GM12878 (cell line): ENCODE measurements at regions not wholly inside any gene's neighbourhood (a gene's known extent, or its start where the extent isn't known, plus 50 kb on each side); places are given as distances from the start of the nearest gene placed in this dataset.

Experiments
- ATAC-seq: fragments of 200-7000 bp; cut with Tn5 transposase; 3 replicates; pipeline ENCODE4 v1.9.1; 2020; ENCODE audit warnings: mild to moderate bottlenecking, moderate library complexity
- BruUV-seq: library from RNA; stranded (reverse); fragments of 400-500 nt; replicated peaks from 2 replicates; lab custom pipeline; 2021; lab: Mats Ljungman, UMichigan
- CTCF ChIA-PET: fragments of 300-600 bp; sonication (Branson Sonifier 250); formaldehyde crosslinking; extraction: SDS; loops from one replicate; lab custom pipeline; 2021; ENCODE audit warnings: inconsistent platforms; lab: Yijun Ruan, JAX
- POLR2A ChIA-PET: fragments of 350-600 bp; formaldehyde crosslinking; extraction: SDS; loops from one replicate; lab custom pipeline; 2021; ENCODE audit warnings: inconsistent platforms; lab: Charles Lee
- RAD21 ChIA-PET: fragments of 300-600 bp; sonication (Branson Sonifier 250); formaldehyde crosslinking; loops from one replicate; lab custom pipeline; 2023; ENCODE audit warnings: antibody characterized with exemption; ENCODE audit not compliant: unreplicated experiment; lab: Charles Lee
- SMC1A ChIA-PET: fragments of 300-600 bp; sonication (Branson Sonifier 250); formaldehyde crosslinking; loops from one replicate; lab custom pipeline; 2023; ENCODE audit not compliant: unreplicated experiment, uncharacterized antibody; lab: Charles Lee
- DNase-seq: peaks from one replicate; pipeline ENCODE4 v3.0.0-alpha.2; 2011; ENCODE audit warnings: low read depth, low spot score
- FAIRE-seq: peaks from 3 replicates; lab custom pipeline; 2011; peaks lifted over from hg19 to GRCh38; lab: Jason Lieb, UNC
- H2AFZ ChIP-seq: 2 replicates; pipeline ENCODE4 v1.6.0; 2011; ENCODE audit warnings: low read depth, low read length, control low read depth; ENCODE audit not compliant: control insufficient read depth
- H3K27ac ChIP-seq: 2 replicates; pipeline ENCODE4 v1.5.1; 2011; ENCODE audit warnings: control low read depth; ENCODE audit not compliant: control insufficient read depth, insufficient read depth
- H3K27me3 ChIP-seq, 2 experiments: replicated peaks in 1 of 2; 2 replicates each; pipeline versions ENCODE4 v1.6.0 to v1.6.1; 2011; ENCODE audit warnings: low read length in 1 of 2; ENCODE audit not compliant: control insufficient read depth in 2 of 2, insufficient read depth in 2 of 2
- H3K36me3 ChIP-seq, 2 experiments: 2 replicates each; pipeline ENCODE4 v1.5.1; 2011; ENCODE audit warnings: low read length in 1 of 2; ENCODE audit not compliant: control insufficient read depth in 2 of 2, insufficient read depth in 2 of 2
- H3K4me1 ChIP-seq: 2 replicates; pipeline ENCODE4 v1.6.1; 2011; ENCODE audit warnings: mild to moderate bottlenecking, low read length, moderate library complexity, mixed read lengths; ENCODE audit not compliant: control insufficient read depth, insufficient read depth
- H3K4me2 ChIP-seq: 2 replicates; pipeline ENCODE4 v1.6.0; 2011; ENCODE audit warnings: control low read depth; ENCODE audit not compliant: control insufficient read depth, insufficient read depth
- H3K4me3 ChIP-seq: fragments of 200-600 bp; sonication (generic); 2 replicates; pipeline ENCODE4 v1.5.1; 2016
- H3K79me2 ChIP-seq: 2 replicates; pipeline ENCODE4 v1.6.0; 2011; ENCODE audit warnings: low read length; ENCODE audit not compliant: control insufficient read depth, insufficient read depth
- H3K9ac ChIP-seq: 2 replicates; pipeline ENCODE4 v1.8.0; 2011; ENCODE audit warnings: low read length, control low read depth, mixed read lengths; ENCODE audit not compliant: control insufficient read depth, insufficient read depth
- H3K9me3 ChIP-seq: replicated peaks from 3 replicates; pipeline ENCODE4 v1.5.1; 2011; ENCODE audit warnings: mild to moderate bottlenecking, low read length; ENCODE audit not compliant: control insufficient read depth, insufficient read depth
- H4K20me1 ChIP-seq: 2 replicates; pipeline ENCODE4 v1.6.0; 2011; ENCODE audit not compliant: control insufficient read depth, insufficient read depth
- BCL11A ChIP-seq: IDR thresholded peaks from 2 replicates; pipeline ENCODE4 v1.6.1; 2011; ENCODE audit warnings: low read depth, low read length
- CBX3 ChIP-seq: fragments of 200-600 bp; sonication (generic); IDR thresholded peaks from 2 replicates; pipeline ENCODE4 v1.6.1; 2016; ENCODE audit warnings: low read depth, borderline replicate concordance
- EP300 ChIP-seq, 2 experiments: fragments of 150-350 bp in 1 of 2; IDR thresholded peaks; 2 replicates each; pipeline ENCODE4 v1.6.1; 2011 to 2012; ENCODE audit warnings: low read depth in 2 of 2, low read length in 2 of 2, borderline replicate concordance in 1 of 2, improper control_type of control experiment in 1 of 2, inconsistent platforms in 1 of 2; ENCODE audit not compliant: control insufficient read depth in 1 of 2
- GATAD2B ChIP-seq: fragments of 450-650 bp; conservative IDR thresholded peaks from 2 replicates; pipeline ENCODE4 v1.6.1; 2017; ENCODE audit warnings: low read depth, mild to moderate bottlenecking, moderate library complexity
- HCFC1 ChIP-seq: fragments of 150-350 bp; IDR thresholded peaks from 2 replicates; pipeline ENCODE4 v1.6.1; 2014; ENCODE audit warnings: low read length
- HDAC2 ChIP-seq: fragments of 200-600 bp; sonication (generic); IDR thresholded peaks from 2 replicates; pipeline ENCODE4 v1.6.1; 2017
- KDM1A ChIP-seq: fragments of 200-600 bp; sonication (generic); IDR thresholded peaks from 2 replicates; pipeline ENCODE4 v1.6.1; 2016; ENCODE audit warnings: borderline replicate concordance
- MTA3 ChIP-seq: IDR thresholded peaks from 2 replicates; pipeline ENCODE4 v1.6.1; 2012; ENCODE audit warnings: low read length, inconsistent platforms, borderline replicate concordance
- MYC ChIP-seq: IDR thresholded peaks from 2 replicates; pipeline ENCODE4 v1.6.1; 2011; ENCODE audit warnings: mild to moderate bottlenecking, low read length, moderate library complexity, inconsistent platforms; ENCODE audit not compliant: insufficient read depth, insufficient replicate concordance, insufficient read length, severe bottlenecking
- WGBS: methylation state at CpG from one replicate; pipeline ENCODE4 v1.1.6; 2016; ENCODE audit warnings: low lambda C conversion rate; ENCODE audit not compliant: insufficient replicate concordance, insufficient coverage; ENCODE audit errors: missing lambda C conversion rate; 5-methylcytosine and 5-hydroxymethylcytosine counted together
- in situ Hi-C: fragments of 300-500 bp; cut with MboI; formaldehyde crosslinking; loops from 9 replicates; pipeline ENCODE4 v1.14.3; 2018; ENCODE audit warnings: mixed read lengths
- intact Hi-C: fragments of 100-400 bp; cut with micrococcal nuclease; formaldehyde crosslinking; loops from one replicate; pipeline ENCODE4 v1.14.2; 2022; ENCODE audit not compliant: unreplicated experiment
- TF ChIP-seq, protein P1 (sequence below): fragments of 450-650 bp; IDR thresholded peaks from 2 replicates; pipeline ENCODE4 v1.6.1; 2017; ENCODE audit warnings: mild to moderate bottlenecking
- TF ChIP-seq, protein P2 (sequence below): fragments of 450-650 bp; IDR thresholded peaks from 2 replicates; pipeline ENCODE4 v1.6.1; 2017; ENCODE audit warnings: mild to moderate bottlenecking, moderate library complexity
- TF ChIP-seq, protein P3 (sequence below): fragments of 450-650 bp; formaldehyde crosslinking; IDR thresholded peaks from 2 replicates; pipeline ENCODE4 v1.4.0; 2022; ENCODE audit warnings: mild to moderate bottlenecking, moderate library complexity
- TF ChIP-seq, protein P4 (sequence below): IDR thresholded peaks from 2 replicates; pipeline ENCODE4 v1.6.1; 2012; ENCODE audit warnings: low read length, inconsistent platforms

DNA sequence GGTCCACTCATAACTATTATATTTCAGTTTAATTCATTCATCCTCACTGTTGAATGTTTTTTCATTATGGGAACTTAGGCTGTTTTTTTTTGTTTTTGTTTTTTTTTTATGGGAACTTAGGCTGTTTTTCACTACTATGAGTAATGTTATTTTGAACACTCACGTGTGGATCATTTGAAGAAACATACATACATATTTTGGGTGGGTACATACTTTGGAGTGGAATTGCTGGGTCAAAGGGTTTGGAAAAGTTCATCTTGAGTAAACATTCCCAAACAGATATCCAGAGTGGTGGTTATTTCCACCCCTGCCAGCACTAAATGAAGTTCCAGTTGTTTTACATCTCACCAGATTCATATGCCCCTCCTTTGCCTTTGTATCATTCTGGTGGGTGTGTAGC lies 584.4 kb downstream of the PSAT1 start (continued):
- TF ChIP-seq, protein P1, sequence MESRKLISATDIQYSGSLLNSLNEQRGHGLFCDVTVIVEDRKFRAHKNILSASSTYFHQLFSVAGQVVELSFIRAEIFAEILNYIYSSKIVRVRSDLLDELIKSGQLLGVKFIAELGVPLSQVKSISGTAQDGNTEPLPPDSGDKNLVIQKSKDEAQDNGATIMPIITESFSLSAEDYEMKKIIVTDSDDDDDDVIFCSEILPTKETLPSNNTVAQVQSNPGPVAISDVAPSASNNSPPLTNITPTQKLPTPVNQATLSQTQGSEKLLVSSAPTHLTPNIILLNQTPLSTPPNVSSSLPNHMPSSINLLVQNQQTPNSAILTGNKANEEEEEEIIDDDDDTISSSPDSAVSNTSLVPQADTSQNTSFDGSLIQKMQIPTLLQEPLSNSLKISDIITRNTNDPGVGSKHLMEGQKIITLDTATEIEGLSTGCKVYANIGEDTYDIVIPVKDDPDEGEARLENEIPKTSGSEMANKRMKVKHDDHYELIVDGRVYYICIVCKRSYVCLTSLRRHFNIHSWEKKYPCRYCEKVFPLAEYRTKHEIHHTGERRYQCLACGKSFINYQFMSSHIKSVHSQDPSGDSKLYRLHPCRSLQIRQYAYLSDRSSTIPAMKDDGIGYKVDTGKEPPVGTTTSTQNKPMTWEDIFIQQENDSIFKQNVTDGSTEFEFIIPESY: no peak
- TF ChIP-seq HCFC1: no peak
- TF ChIP-seq KDM1A: no peak
- TF ChIP-seq, all 136 proteins: peak for 0

DNA sequence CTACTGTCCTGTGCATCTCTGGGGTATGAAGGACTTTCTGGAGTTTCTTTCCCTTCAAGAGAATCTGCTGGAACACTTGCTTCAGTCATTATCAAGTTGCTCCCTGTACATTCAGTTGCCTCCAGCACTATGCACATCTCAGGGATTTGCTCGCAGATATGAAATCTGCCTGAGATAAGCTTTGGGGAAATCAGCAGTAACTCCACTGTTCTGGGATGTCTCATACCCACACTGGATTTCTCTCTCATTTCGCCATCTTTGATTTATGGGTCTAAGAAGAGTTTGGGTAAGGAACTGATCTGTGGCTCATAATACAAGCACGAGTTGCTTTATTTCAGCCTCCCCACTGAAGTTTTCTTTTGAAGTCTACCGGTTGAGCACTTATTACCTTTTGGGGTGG lies 585.6 kb downstream of the PSAT1 start:
- 50% methylated on average over 4 of the region's 4 CpGs for WGBS
- Histone ChIP-seq H3K27me3 (no peaks in the 10 kb centered on the region), H4K20me1 (no peaks in the 10 kb centered on the region), H3K9me3 (no peaks in the 10 kb centered on the region), H3K4me1 (no peaks in the 10 kb centered on the region), H2AFZ (no peak overlapping the region), H3K4me2 (no peak overlapping the region), H3K79me2 (no peaks in the 10 kb centered on the region), H3K9ac (no peak overlapping the region), H3K27ac (no peak overlapping the region), H3K36me3 (no peaks in the 10 kb centered on the region), H3K4me3 (no peak overlapping the region)
- DNase-seq (no peak), ATAC-seq (no peak), FAIRE-seq (no peak)
- ChIA-PET RAD21 (no interaction called here), CTCF (no interaction called here), SMC1A (no interaction called here), POLR2A (no interaction called here)
- in situ Hi-C loops: no loop called here
- no TSS peak for BruUV-seq
- intact Hi-C loops: no loop called here
- TF ChIP-seq MYC: no peak
- no peak for TF ChIP-seq GATAD2B
- TF ChIP-seq MTA3: no peak
- TF ChIP-seq, protein P2, sequence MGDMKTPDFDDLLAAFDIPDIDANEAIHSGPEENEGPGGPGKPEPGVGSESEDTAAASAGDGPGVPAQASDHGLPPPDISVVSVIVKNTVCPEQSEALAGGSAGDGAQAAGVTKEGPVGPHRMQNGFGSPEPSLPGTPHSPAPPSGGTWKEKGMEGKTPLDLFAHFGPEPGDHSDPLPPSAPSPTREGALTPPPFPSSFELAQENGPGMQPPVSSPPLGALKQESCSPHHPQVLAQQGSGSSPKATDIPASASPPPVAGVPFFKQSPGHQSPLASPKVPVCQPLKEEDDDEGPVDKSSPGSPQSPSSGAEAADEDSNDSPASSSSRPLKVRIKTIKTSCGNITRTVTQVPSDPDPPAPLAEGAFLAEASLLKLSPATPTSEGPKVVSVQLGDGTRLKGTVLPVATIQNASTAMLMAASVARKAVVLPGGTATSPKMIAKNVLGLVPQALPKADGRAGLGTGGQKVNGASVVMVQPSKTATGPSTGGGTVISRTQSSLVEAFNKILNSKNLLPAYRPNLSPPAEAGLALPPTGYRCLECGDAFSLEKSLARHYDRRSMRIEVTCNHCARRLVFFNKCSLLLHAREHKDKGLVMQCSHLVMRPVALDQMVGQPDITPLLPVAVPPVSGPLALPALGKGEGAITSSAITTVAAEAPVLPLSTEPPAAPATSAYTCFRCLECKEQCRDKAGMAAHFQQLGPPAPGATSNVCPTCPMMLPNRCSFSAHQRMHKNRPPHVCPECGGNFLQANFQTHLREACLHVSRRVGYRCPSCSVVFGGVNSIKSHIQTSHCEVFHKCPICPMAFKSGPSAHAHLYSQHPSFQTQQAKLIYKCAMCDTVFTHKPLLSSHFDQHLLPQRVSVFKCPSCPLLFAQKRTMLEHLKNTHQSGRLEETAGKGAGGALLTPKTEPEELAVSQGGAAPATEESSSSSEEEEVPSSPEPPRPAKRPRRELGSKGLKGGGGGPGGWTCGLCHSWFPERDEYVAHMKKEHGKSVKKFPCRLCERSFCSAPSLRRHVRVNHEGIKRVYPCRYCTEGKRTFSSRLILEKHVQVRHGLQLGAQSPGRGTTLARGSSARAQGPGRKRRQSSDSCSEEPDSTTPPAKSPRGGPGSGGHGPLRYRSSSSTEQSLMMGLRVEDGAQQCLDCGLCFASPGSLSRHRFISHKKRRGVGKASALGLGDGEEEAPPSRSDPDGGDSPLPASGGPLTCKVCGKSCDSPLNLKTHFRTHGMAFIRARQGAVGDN: no peak
- TF ChIP-seq, protein P3, sequence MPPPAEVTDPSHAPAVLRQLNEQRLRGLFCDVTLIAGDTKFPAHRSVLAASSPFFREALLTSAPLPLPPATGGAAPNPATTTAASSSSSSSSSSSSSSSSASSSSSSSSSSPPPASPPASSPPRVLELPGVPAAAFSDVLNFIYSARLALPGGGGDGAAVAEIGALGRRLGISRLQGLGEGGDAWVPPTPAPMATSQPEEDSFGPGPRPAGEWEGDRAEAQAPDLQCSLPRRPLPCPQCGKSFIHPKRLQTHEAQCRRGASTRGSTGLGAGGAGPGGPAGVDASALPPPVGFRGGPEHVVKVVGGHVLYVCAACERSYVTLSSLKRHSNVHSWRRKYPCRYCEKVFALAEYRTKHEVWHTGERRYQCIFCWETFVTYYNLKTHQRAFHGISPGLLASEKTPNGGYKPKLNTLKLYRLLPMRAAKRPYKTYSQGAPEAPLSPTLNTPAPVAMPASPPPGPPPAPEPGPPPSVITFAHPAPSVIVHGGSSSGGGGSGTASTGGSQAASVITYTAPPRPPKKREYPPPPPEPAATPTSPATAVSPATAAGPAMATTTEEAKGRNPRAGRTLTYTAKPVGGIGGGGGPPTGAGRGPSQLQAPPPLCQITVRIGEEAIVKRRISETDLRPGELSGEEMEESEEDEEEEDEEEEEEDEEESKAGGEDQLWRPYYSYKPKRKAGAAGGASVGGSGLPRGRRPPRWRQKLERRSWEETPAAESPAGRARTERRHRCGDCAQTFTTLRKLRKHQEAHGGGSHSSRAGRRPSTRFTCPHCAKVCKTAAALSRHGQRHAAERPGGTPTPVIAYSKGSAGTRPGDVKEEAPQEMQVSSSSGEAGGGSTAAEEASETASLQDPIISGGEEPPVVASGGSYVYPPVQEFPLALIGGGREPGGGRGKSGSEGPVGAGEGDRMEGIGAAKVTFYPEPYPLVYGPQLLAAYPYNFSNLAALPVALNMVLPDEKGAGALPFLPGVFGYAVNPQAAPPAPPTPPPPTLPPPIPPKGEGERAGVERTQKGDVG (CRISPR knock-in tag): no peak
- TF ChIP-seq EP300 (IDR thresholded peaks at IDR 0.05; ENCODE audit: borderline replicate concordance in 1 of 2, control insufficient read depth in 1 of 2, low read depth in 2 of 2, low read length in 2 of 2): no peak
- TF ChIP-seq, protein P4, sequence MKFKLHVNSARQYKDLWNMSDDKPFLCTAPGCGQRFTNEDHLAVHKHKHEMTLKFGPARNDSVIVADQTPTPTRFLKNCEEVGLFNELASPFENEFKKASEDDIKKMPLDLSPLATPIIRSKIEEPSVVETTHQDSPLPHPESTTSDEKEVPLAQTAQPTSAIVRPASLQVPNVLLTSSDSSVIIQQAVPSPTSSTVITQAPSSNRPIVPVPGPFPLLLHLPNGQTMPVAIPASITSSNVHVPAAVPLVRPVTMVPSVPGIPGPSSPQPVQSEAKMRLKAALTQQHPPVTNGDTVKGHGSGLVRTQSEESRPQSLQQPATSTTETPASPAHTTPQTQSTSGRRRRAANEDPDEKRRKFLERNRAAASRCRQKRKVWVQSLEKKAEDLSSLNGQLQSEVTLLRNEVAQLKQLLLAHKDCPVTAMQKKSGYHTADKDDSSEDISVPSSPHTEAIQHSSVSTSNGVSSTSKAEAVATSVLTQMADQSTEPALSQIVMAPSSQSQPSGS: no peak
- TF ChIP-seq HDAC2: no peak
- no peak for TF ChIP-seq CBX3
- TF ChIP-seq BCL11A: no peak
